ENCODE measurements at regions not wholly inside any gene's neighbourhood (a gene's known extent, or its start where the extent isn't known, plus 50 kb on each side); places are given as distances from the start of the nearest gene placed in this dataset.

DNA sequence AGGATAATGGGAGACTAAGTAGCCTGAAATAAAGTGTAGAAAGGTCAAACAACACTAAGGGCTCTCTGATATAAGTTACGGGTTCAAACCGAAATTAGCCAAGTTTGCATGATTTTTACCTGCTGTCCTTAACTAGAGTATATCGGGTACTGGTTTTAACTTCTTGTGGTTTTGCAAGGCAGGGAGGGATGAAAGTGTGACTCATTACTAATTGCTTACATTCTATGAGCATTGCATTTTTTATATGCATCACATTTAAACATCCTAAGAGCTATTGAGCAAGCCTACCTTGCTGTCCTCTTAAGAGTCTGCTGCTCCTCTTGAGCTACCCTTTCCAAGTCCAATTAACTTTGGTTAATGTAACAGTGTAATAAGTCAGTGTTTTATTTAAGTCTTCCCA is 415.4 kb downstream of the SLITRK5 start:
- Mint-ChIP-seq H3K4me1 (no peaks in the 10 kb centered on the region), H3K27ac (no peak overlapping the region), H3K9me3 (no peaks in the 10 kb centered on the region), H3K27me3 (ENCODE audit: insufficient read depth, low read depth, poor library complexity) (no peaks in the 10 kb centered on the region), H3K36me3 (ENCODE audit: low read depth) (no peaks in the 10 kb centered on the region), H3K4me3 (no peak overlapping the region)
- Histone ChIP-seq H3K36me3 (ENCODE audit: insufficient read depth) (no peaks in the 10 kb centered on the region), H3K4me2 (no peak overlapping the region), H3K79me2 (replicated peaks; ENCODE audit: insufficient read depth) (no peaks in the 10 kb centered on the region), H3K4me1 (ENCODE audit: insufficient read depth) (no peaks in the 10 kb centered on the region), H3K4me3 (no peak overlapping the region), H3K27ac (ENCODE audit: low read depth) (no peak overlapping the region), H2AFZ (peak overlapping the region; percentile 44; the same call in 1 of the 2 replicates), H3K9me2 (ENCODE audit: insufficient read depth) (peaks cover 4% of the 10 kb centered on the region; the same call in 1 of the 2 replicates), H3K27me3 (ENCODE audit: insufficient read depth) (no peaks in the 10 kb centered on the region), H3F3A (replicated peaks; ENCODE audit: low read depth) (no peaks in the 10 kb centered on the region), H4K20me1 (replicated peaks; ENCODE audit: insufficient read depth) (no peaks in the 10 kb centered on the region)
- no peak for DNase-seq (ENCODE audit: low spot score)
- ATAC-seq: no peak
- TF ChIP-seq CREB1 (CRISPR knock-in tag; IDR thresholded peaks at IDR 0.05; ENCODE audit: low read depth) (no peak), ZNF462 (CRISPR knock-in tag; IDR thresholded peaks at IDR 0.05) (no peak), JUNB (IDR thresholded peaks at IDR 0.05; ENCODE audit: unreplicated experiment) (no peak), EZH2 (IDR thresholded peaks at IDR 0.05; ENCODE audit: low read depth, unreplicated experiment) (no peak), EZH2phosphoT487 (IDR thresholded peaks at IDR 0.05; ENCODE audit: unreplicated experiment) (no peak), ZNF114 (CRISPR knock-in tag; IDR thresholded peaks at IDR 0.05) (no peak), NANOG (IDR thresholded peaks at IDR 0.05; ENCODE audit: borderline replicate concordance) (no peak), ETS1 (IDR thresholded peaks at IDR 0.05) (no peak), STAT1 (IDR thresholded peaks at IDR 0.05; ENCODE audit: unreplicated experiment) (no peak), ZNF331 (CRISPR knock-in tag; IDR thresholded peaks at IDR 0.05; ENCODE audit: low read depth) (no peak)
- TF ChIP-seq, protein P1, sequence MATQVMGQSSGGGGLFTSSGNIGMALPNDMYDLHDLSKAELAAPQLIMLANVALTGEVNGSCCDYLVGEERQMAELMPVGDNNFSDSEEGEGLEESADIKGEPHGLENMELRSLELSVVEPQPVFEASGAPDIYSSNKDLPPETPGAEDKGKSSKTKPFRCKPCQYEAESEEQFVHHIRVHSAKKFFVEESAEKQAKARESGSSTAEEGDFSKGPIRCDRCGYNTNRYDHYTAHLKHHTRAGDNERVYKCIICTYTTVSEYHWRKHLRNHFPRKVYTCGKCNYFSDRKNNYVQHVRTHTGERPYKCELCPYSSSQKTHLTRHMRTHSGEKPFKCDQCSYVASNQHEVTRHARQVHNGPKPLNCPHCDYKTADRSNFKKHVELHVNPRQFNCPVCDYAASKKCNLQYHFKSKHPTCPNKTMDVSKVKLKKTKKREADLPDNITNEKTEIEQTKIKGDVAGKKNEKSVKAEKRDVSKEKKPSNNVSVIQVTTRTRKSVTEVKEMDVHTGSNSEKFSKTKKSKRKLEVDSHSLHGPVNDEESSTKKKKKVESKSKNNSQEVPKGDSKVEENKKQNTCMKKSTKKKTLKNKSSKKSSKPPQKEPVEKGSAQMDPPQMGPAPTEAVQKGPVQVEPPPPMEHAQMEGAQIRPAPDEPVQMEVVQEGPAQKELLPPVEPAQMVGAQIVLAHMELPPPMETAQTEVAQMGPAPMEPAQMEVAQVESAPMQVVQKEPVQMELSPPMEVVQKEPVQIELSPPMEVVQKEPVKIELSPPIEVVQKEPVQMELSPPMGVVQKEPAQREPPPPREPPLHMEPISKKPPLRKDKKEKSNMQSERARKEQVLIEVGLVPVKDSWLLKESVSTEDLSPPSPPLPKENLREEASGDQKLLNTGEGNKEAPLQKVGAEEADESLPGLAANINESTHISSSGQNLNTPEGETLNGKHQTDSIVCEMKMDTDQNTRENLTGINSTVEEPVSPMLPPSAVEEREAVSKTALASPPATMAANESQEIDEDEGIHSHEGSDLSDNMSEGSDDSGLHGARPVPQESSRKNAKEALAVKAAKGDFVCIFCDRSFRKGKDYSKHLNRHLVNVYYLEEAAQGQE (IDR thresholded peaks at IDR 0.05; ENCODE audit: unreplicated experiment): no peak
- TF ChIP-seq, protein P2, sequence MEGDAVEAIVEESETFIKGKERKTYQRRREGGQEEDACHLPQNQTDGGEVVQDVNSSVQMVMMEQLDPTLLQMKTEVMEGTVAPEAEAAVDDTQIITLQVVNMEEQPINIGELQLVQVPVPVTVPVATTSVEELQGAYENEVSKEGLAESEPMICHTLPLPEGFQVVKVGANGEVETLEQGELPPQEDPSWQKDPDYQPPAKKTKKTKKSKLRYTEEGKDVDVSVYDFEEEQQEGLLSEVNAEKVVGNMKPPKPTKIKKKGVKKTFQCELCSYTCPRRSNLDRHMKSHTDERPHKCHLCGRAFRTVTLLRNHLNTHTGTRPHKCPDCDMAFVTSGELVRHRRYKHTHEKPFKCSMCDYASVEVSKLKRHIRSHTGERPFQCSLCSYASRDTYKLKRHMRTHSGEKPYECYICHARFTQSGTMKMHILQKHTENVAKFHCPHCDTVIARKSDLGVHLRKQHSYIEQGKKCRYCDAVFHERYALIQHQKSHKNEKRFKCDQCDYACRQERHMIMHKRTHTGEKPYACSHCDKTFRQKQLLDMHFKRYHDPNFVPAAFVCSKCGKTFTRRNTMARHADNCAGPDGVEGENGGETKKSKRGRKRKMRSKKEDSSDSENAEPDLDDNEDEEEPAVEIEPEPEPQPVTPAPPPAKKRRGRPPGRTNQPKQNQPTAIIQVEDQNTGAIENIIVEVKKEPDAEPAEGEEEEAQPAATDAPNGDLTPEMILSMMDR (conservative IDR thresholded peaks at IDR 0.05; ENCODE audit: low read depth in 2 of 2): no peak

Measured in GM23338 (cell line).